ENCODE measurements at regions not wholly inside any gene's neighbourhood (a gene's known extent, or its start where the extent isn't known, plus 50 kb on each side); places are given as distances from the start of the nearest gene placed in this dataset.

GRCh38 chr13:83325125-83325853 is 557.0 kb downstream of the SLITRK1 start:
- no peak for DNase-seq

- DNase-seq: no peak
Measured at GRCh38 chr13:83311886-83312577, 570.2 kb downstream of the SLITRK1 start.

- no peak for DNase-seq
Measured at GRCh38 chr13:83298617-83299016, 583.7 kb downstream of the SLITRK1 start.

- DNase-seq: no peak
Measured at GRCh38 chr13:83297586-83298290, 584.5 kb downstream of the SLITRK1 start.

GRCh38 chr13:83295686-83296085 is 586.6 kb downstream of the SLITRK1 start:
- no peak for DNase-seq

- no peak for DNase-seq
Measured at GRCh38 chr13:83286737-83287136, 595.5 kb downstream of the SLITRK1 start.

GRCh38 chr13:83281654-83282053 is 600.6 kb downstream of the SLITRK1 start:
- DNase-seq: no peak

- no peak for DNase-seq
Measured at GRCh38 chr13:83274679-83275078, 607.6 kb downstream of the SLITRK1 start.

- no peak for DNase-seq
Measured at GRCh38 chr13:83272652-83273240, 609.5 kb downstream of the SLITRK1 start.

- no peak for DNase-seq
Measured at GRCh38 chr13:83272076-83272475, 610.2 kb downstream of the SLITRK1 start.

- no peak for DNase-seq
Measured at GRCh38 chr13:83265279-83265678, 617.0 kb downstream of the SLITRK1 start.

GRCh38 chr13:83248751-83249150 is 633.5 kb downstream of the SLITRK1 start:
- no peak for DNase-seq

- no peak for DNase-seq
Measured at GRCh38 chr13:83232626-83233025, 649.6 kb downstream of the SLITRK1 start.

GRCh38 chr13:83229574-83230305 is 652.5 kb downstream of the SLITRK1 start:
- no peak for DNase-seq

GRCh38 chr13:83223546-83223945 is 658.7 kb downstream of the SLITRK1 start:
- DNase-seq: no peak

GRCh38 chr13:83221813-83222241 is 660.4 kb downstream of the SLITRK1 start:
- DNase-seq: no peak

GRCh38 chr13:83221256-83221655 is 661.0 kb downstream of the SLITRK1 start:
- DNase-seq: no peak

GRCh38 chr13:83220241-83220640 is 662.0 kb downstream of the SLITRK1 start:
- DNase-seq: no peak

- DNase-seq: no peak
Measured at GRCh38 chr13:83219832-83220231, 662.4 kb downstream of the SLITRK1 start.

GRCh38 chr13:83216479-83217245 is 665.6 kb downstream of the SLITRK1 start:
- DNase-seq: no peak

- no peak for DNase-seq
Measured at GRCh38 chr13:83215627-83216026, 666.6 kb downstream of the SLITRK1 start.

- no peak for DNase-seq
Measured at GRCh38 chr13:83214452-83214851, 667.8 kb downstream of the SLITRK1 start.

All from CD4-positive, alpha-beta T cell treated with Interleukin-15 for 1 hour (primary cell).